Omental fat pad (tissue), 3 donors: ENCODE measurements at regions not wholly inside any gene's neighbourhood (a gene's known extent, or its start where the extent isn't known, plus 50 kb on each side); places are given as distances from the start of the nearest gene placed in this dataset.

ENCODE experiments used
- ATAC-seq: fragments of 150-250 bp; one replicate; pipeline ENCODE4 v1.9.1; 2016; ENCODE audit warnings: mild to moderate bottlenecking, moderate library complexity; ENCODE audit not compliant: low FRiP score
- DNase-seq: peaks from one replicate; pipeline ENCODE4 v3.0.0-alpha.2; 2019; ENCODE audit warnings: low spot score
- TF ChIP-seq, protein P1 (sequence below), 3 donors: fragments of 450-650 bp; IDR thresholded peaks; one replicate each; pipeline ENCODE4 v1.5.1; 2016 to 2017; ENCODE audit warnings: antibody characterized with exemption in 3 of 3, mild to moderate bottlenecking in 3 of 3, moderate library complexity in 2 of 3

DNA sequence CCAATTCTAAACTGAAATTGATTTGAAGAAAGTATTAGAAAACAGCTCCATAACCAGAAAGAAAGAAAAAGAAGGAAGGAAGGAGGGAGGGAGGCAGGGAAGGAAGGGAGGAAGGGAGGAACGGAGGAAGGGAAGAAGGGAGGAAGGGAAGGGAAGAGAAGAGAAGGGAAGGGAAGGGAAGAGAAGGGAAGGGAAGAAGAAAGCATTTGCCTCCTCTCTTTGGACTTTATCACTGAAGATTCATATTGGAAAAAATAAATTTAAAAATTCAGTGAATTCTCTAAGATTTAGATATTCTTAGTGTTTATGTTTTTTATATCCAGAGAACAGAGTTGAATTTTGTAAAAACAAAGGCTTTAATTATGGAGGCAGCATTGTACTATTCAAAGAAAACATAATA lies 68.5 kb upstream of the NXT1 start:
- ATAC-seq (no peak), DNase-seq (no peak)
- TF ChIP-seq, protein P1, sequence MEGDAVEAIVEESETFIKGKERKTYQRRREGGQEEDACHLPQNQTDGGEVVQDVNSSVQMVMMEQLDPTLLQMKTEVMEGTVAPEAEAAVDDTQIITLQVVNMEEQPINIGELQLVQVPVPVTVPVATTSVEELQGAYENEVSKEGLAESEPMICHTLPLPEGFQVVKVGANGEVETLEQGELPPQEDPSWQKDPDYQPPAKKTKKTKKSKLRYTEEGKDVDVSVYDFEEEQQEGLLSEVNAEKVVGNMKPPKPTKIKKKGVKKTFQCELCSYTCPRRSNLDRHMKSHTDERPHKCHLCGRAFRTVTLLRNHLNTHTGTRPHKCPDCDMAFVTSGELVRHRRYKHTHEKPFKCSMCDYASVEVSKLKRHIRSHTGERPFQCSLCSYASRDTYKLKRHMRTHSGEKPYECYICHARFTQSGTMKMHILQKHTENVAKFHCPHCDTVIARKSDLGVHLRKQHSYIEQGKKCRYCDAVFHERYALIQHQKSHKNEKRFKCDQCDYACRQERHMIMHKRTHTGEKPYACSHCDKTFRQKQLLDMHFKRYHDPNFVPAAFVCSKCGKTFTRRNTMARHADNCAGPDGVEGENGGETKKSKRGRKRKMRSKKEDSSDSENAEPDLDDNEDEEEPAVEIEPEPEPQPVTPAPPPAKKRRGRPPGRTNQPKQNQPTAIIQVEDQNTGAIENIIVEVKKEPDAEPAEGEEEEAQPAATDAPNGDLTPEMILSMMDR (IDR thresholded peaks at IDR 0.05): no peak

DNA sequence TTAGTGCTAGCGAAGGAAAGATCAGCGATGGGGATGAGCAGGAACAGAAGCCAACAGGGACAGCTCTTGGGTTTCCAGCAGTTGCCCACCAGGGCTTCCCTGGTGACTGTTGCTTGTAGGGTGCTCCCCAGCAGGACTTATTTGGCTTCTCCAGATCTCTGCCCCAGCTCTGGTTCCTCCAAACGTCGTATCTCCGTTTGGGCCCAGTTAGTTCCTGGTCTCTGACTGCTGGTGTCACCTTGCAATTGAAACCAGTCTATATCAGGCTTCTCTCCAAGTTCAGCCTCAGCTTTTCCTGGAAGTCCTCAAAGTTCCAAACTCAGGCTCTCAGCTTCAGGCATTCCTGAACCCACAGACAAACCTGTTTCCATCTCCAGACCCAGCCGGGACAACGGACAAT lies 70.8 kb upstream of the NXT1 start:
- no peak for ATAC-seq

DNA sequence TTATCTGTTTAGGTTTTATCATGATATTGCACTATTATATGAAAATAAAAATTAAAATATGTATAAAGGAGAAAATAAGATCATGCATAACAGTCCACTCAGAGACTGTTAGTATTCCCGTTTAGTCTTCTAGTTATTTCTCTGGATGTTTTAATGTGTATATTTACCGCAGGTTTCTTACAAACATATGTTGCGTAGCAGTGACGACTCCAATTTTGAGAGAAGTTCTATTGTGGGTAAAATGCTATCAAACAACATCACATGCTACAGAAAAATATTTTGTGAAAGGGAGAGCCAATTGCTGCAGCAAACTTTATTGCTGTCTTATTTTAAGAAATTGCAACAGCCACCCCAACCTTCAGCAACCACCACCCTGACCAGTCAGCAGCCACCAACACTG lies 72.4 kb upstream of the NXT1 start:
- ATAC-seq (no peak), DNase-seq (no peak)
- TF ChIP-seq, protein P1 (IDR thresholded peaks at IDR 0.05): no peak

More for the DNA sequence above, 70.8 kb upstream of the NXT1 start:
- TF ChIP-seq, protein P1 (IDR thresholded peaks at IDR 0.05): no peak
- DNase-seq: no peak

DNA sequence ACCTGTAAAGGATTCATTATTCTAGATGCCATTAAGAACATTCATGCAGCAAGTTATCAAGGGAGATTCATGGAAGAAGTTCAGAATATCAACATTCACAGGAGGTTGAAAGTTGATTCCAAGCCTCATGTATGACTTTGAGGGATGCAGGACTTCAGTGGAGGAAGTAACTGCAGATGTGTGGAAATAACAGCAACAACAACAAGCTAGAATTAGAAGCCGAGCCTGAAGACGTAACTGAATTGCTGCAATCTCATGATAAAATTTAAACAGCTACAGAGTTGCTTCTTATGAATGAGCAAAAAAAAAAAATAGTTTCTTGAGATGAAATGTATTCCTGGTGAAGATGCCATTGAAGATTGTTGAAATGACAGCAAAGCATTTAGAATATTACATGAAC lies 73.3 kb upstream of the NXT1 start:
- TF ChIP-seq, protein P1 (IDR thresholded peaks at IDR 0.05): no peak
- ATAC-seq (no peak), DNase-seq (no peak)

DNA sequence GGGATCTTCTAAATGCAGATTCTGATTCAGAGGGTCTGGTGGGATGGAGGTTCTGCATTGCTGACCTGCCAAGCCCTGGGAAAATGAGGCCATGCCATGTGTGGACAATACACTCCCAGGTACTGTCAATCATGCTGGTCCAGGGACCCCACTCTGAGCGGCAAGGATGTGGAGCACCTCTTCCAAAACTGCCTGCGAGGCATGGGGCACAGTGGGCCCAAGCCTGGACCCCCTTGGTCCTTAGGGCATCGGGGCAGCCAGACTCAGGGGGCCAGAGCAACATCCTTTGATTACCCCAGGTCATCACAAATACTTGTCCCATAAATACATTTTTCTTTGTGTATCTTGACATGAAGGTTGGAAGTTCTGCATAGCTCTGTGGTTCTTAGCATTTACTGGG lies 76.8 kb upstream of the NXT1 start:
- TF ChIP-seq, protein P1 (IDR thresholded peaks at IDR 0.05): no peak
- ATAC-seq (no peak), DNase-seq (no peak)

DNA sequence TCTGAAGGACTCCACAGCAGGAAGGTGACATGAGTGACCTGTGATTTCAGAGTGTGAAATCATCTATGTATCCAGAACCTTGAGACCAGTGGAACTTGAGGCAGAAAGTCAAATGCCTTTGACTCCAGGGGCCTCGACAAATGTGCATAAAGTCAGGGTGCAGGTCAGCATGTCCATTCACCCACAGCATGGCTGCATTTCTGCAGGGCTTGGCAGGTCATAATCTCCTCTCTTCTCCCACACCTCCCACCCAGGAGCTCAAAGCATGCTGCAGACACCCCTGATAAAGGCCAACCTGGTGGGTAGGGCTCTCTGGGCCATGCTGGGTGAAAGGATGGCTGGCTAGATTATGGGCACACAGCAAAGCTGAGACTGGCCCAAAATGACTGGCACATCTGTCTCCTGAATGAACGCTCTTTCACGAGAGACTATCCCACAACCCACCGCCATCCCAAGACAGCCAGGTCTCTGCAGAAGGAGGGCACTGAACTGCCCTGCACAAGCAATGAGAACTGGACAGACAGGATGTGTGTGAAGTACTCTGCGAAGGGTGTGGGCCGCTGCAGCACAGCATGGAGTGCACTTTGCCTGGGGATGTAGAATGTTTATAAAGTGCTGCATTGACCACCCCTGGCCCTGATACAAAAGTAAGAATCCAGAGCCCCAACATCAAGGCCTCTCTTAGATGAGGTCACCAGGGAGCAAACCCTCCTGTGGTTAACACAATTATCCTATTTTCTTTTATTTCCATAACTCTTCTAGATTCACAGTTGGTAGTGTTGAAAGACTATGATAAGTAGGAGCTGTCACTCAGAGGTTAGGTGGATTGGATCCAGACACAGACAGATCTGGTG lies 78.2 kb upstream of the NXT1 start:
- TF ChIP-seq, protein P1 (IDR thresholded peaks at IDR 0.05): no peak

DNA sequence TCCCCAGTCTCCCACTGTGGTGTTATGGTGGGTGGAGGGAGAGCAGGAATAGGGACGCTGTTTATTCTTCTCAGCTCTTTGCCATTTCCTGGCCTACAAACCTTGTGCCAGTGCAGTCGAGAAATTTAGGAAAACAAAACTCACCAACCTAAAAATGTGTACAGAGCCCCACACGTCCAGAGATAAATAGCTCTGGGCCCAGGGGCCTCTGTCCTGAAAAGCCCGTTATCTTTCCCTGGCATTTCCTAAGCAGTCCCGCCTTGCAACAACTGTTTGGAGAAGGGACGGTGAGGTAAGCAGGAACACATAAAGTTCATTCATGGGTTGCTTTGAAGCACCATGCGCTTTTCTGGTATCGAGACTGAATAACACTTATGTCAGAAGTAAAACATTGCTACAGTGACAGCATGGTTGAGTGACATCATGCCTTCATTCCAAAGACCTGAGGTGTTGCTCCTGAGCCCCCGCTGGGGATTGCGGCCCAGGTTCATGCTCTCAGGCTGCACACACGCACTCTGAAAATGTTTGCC lies 80.1 kb upstream of the NXT1 start:
- TF ChIP-seq, protein P1 (IDR thresholded peaks at IDR 0.05): no peak
- no peak for ATAC-seq
- no peak for DNase-seq

More for the DNA sequence above, 78.2 kb upstream of the NXT1 start:
- DNase-seq (no peak), ATAC-seq (no peak)
